ENCODE measurements at regions not wholly inside any gene's neighbourhood (a gene's known extent, or its start where the extent isn't known, plus 50 kb on each side); places are given as distances from the start of the nearest gene placed in this dataset.

DNA sequence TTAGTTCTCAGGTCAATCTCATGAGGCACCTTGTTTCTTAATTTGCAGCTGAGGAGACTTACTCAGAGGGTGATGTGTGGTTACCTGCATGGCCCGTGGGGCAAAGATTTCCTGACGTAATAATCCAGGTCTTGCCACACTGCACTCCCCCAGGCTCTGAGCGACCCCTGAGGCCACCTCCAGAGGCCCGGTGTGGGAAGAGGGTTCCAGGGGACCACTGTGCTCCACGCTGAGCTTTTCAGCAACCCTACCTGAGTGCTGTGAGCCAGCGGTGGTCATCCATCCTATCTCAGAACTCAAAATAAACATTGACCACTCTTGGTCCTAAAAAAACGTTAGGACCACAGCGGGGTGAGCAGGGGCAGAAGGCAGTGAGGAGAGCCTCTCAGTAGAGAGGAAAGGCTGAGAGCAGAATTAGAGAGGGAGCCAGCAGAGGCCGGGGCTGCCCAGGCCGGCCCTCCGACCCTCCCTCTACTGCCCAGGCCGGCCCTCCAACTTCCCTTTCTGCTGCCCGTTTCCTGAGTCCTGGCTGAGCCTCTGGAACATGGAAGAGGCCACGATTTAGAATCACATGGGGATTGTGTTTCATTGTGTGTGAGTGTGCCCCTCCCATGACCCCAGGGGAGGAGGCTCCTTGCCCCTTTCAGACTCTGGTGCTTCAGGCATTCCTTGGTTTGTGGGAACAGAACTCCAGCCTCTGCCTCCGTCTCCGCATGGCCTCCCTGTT, 188.2 kb upstream of the DIO3 start:
- ATAC-seq = no peak
- no peaks in the 10 kb centered on the region for H3K9me3 ChIP-seq (ENCODE audit: control insufficient read depth, low read length)
- H3K4me1 ChIP-seq (ENCODE audit: control insufficient read depth, insufficient read depth, low read length) = no peaks in the 10 kb centered on the region
- H3K27ac ChIP-seq (ENCODE audit: low read length) = no peak overlapping the region
- 68% methylated on average over 16 of the region's 16 CpGs for WGBS
- no peak overlapping the region for H3K4me3 ChIP-seq (ENCODE audit: low read length)
- DNase-seq = no peak
- intact Hi-C loops (cut with DNase I) = no loop called here
- no peaks in the 10 kb centered on the region for H3K27me3 ChIP-seq (ENCODE audit: control insufficient read depth, insufficient read depth)

GRCh38 chr14:101373690-101374295, 187.5 kb upstream of the DIO3 start:
- H3K9me3 ChIP-seq (ENCODE audit: control insufficient read depth, low read length) = no peaks in the 10 kb centered on the region
- WGBS = 89% methylated on average over 22 of the region's 22 CpGs
- intact Hi-C loops (cut with DNase I) = no loop called here
- no peak overlapping the region for H3K27ac ChIP-seq (ENCODE audit: low read length)
- ATAC-seq (no peak), DNase-seq (no peak)
- no peak overlapping the region for H3K4me3 ChIP-seq (ENCODE audit: low read length)
- H3K4me1 ChIP-seq (ENCODE audit: control insufficient read depth, insufficient read depth, low read length) = no peaks in the 10 kb centered on the region
- no peaks in the 10 kb centered on the region for H3K27me3 ChIP-seq (ENCODE audit: control insufficient read depth, insufficient read depth)

DNA sequence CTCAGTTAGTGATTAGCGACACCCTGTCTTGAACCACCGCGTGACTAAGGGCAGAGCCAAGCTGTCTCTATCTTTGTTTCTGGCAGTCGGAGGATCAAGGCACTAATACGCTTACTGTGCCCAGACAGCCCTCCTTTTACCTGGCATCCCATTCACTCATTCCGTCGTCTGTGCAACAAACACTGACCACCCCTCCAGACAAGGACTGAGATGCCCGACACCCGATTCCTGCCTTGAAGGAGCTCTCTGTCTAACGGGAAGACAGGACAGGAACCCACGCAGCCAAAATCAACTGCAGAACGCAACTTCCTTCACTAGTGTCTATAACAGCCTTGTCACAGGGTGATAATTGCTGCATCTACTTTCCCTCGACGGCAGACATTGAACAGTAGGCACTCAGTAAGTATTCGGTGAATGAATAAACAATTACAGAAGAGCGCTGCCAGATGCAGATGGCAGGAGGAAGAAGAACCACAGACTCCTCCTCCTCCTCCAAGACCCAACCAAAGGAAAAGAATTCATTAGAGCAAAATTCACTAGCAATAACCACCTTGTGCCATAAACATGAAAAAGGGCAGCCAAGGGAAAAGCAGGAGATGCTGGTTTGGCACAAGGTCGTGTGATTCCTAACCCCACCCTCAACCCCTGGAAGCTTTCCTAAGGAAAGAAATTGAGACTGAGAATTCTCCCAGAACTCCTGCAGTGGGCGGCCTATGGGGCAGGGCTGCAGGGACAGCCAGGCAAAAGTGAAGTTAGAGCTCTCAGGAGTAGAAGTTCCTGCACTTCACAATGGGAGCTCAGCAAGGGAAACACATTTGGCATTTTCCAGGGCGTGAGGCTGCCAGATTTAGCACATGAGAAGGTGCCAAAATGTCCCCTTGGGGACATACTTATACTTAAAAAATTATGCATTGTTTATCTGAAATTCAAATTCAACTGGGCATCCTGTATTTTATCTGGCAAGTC, 186.6 kb upstream of the DIO3 start:
- WGBS = 69% methylated on average over 19 of the region's 19 CpGs
- intact Hi-C loops (cut with DNase I) = no loop called here

DNA sequence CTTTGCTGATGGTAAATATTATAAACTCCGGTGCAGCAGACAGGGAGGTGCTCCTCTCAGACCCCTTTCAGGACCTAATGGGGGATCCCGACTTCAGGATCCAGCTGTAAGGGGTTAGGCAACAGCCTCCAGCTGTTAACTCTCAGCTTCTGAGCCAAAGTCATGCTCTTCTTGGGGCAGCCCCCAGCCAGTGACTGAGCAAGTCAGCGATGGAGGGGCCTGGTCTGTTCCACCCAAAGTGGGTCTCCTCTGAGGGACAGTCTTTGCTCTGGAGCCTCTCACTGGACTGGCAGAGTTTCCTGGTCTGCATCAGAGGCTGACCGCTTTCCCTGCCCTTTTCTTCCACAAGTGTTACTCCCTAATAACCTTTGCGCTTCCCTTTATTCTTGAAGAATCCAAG, 184.2 kb upstream of the DIO3 start:
- ATAC-seq (no peak), DNase-seq (no peak)
- Histone ChIP-seq H3K27me3 (ENCODE audit: control insufficient read depth, insufficient read depth) (no peaks in the 10 kb centered on the region), H3K9me3 (ENCODE audit: control insufficient read depth, low read length) (no peaks in the 10 kb centered on the region), H3K27ac (ENCODE audit: low read length) (no peak overlapping the region), H3K4me1 (ENCODE audit: control insufficient read depth, insufficient read depth, low read length) (no peaks in the 10 kb centered on the region), H3K4me3 (ENCODE audit: low read length) (no peak overlapping the region)
- 77% methylated on average over 5 of the region's 5 CpGs for WGBS
- intact Hi-C loops (cut with DNase I) = no loop called here

More for the DNA sequence above, 186.6 kb upstream of the DIO3 start:
- DNase-seq (no peak), ATAC-seq (no peak)
- Histone ChIP-seq H3K4me1 (ENCODE audit: control insufficient read depth, insufficient read depth, low read length) (no peaks in the 10 kb centered on the region), H3K4me3 (ENCODE audit: low read length) (no peak overlapping the region), H3K27me3 (ENCODE audit: control insufficient read depth, insufficient read depth) (no peaks in the 10 kb centered on the region), H3K9me3 (ENCODE audit: control insufficient read depth, low read length) (no peaks in the 10 kb centered on the region), H3K27ac (ENCODE audit: low read length) (no peak overlapping the region)

DNA sequence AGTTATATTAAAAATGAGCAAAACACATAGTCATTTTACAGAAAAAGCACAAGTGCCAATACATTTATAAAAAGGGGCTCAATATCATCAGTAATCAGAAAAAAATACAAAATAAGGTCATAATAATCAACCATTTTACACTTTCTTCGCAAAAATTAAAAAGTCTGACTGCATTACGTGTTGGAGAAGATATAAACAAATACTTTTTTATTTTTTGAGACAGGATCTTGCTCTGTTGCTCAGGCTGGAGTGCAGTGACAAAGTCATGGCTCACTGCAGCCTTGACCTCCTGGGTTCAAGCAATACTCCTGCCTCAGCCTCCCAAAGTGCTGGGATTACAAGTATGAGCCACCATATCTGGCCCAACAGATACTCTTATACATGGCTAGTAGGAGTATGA, 181.5 kb upstream of the DIO3 start:
- no peaks in the 10 kb centered on the region for H3K4me1 ChIP-seq (ENCODE audit: control insufficient read depth, insufficient read depth, low read length)
- no peak overlapping the region for H3K4me3 ChIP-seq (ENCODE audit: low read length)
- no peak overlapping the region for H3K27ac ChIP-seq (ENCODE audit: low read length)
- intact Hi-C loops (cut with DNase I) = no loop called here
- H3K27me3 ChIP-seq (ENCODE audit: control insufficient read depth, insufficient read depth) = no peaks in the 10 kb centered on the region
- DNase-seq (no peak), ATAC-seq (no peak)
- 84% methylated on average over 2 of the region's 2 CpGs for WGBS
- no peaks in the 10 kb centered on the region for H3K9me3 ChIP-seq (ENCODE audit: control insufficient read depth, low read length)

GRCh38 chr14:101380512-101380911, 180.8 kb upstream of the DIO3 start:
- intact Hi-C loops (cut with DNase I) = no loop called here
- no peak for DNase-seq
- Histone ChIP-seq H3K9me3 (ENCODE audit: control insufficient read depth, low read length) (no peaks in the 10 kb centered on the region), H3K27me3 (ENCODE audit: control insufficient read depth, insufficient read depth) (no peaks in the 10 kb centered on the region), H3K4me1 (ENCODE audit: control insufficient read depth, insufficient read depth, low read length) (no peaks in the 10 kb centered on the region), H3K4me3 (ENCODE audit: low read length) (no peak overlapping the region), H3K27ac (ENCODE audit: low read length) (no peak overlapping the region)
- no peak for ATAC-seq
- WGBS = 83% methylated on average over 3 of the region's 3 CpGs

GRCh38 chr14:101380940-101381339, 180.4 kb upstream of the DIO3 start:
- H3K4me1 ChIP-seq (ENCODE audit: control insufficient read depth, insufficient read depth, low read length) = no peaks in the 10 kb centered on the region
- H3K27me3 ChIP-seq (ENCODE audit: control insufficient read depth, insufficient read depth) = no peaks in the 10 kb centered on the region
- no peak for ATAC-seq
- no peak for DNase-seq
- H3K27ac ChIP-seq (ENCODE audit: low read length) = no peak overlapping the region
- no peak overlapping the region for H3K4me3 ChIP-seq (ENCODE audit: low read length)
- intact Hi-C loops (cut with DNase I) = no loop called here
- no peaks in the 10 kb centered on the region for H3K9me3 ChIP-seq (ENCODE audit: control insufficient read depth, low read length)

GRCh38 chr14:101383737-101384338, 177.5 kb upstream of the DIO3 start:
- H3K4me1 ChIP-seq (ENCODE audit: control insufficient read depth, insufficient read depth, low read length) = no peaks in the 10 kb centered on the region
- H3K27me3 ChIP-seq (ENCODE audit: control insufficient read depth, insufficient read depth) = no peaks in the 10 kb centered on the region
- ATAC-seq (no peak), DNase-seq (no peak)
- 87% methylated on average over 2 of the region's 2 CpGs for WGBS
- H3K9me3 ChIP-seq (ENCODE audit: control insufficient read depth, low read length) = no peaks in the 10 kb centered on the region
- intact Hi-C loops (cut with DNase I) = no loop called here
- H3K27ac ChIP-seq (ENCODE audit: low read length) = no peak overlapping the region
- no peak overlapping the region for H3K4me3 ChIP-seq (ENCODE audit: low read length)

- intact Hi-C loops (cut with DNase I) = no loop called here
- ATAC-seq (no peak), DNase-seq (no peak)
- H3K27ac ChIP-seq (ENCODE audit: low read length) = no peak overlapping the region
- H3K4me3 ChIP-seq (ENCODE audit: low read length) = no peak overlapping the region
- no peaks in the 10 kb centered on the region for H3K9me3 ChIP-seq (ENCODE audit: control insufficient read depth, low read length)
- WGBS = 91% methylated on average over 9 of the region's 9 CpGs
- no peaks in the 10 kb centered on the region for H3K27me3 ChIP-seq (ENCODE audit: control insufficient read depth, insufficient read depth)
- H3K4me1 ChIP-seq (ENCODE audit: control insufficient read depth, insufficient read depth, low read length) = no peaks in the 10 kb centered on the region
Observed at GRCh38 chr14:101394374-101394773, 166.9 kb upstream of the DIO3 start.

DNA sequence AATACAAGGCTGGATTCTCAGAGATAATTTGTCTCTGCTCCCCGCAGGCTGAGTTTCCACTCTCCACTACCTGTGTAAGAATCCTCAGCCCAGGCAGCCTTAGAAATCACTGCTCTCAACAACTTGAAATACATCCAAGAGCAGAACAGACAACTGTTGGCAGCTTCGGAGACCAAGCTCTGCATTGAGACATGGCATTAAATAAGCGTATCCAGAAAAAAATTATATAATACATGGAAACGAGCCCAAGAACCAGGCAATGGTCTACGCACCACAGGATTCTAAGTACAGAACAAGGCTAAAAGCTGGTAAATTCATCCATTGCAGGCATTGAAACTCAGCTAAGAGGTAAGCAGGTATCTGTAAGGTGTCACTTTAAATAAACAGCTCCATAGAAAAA, 165.5 kb upstream of the DIO3 start:
- 92% methylated on average over 5 of the region's 5 CpGs for WGBS
- DNase-seq (no peak), ATAC-seq (no peak)
- H3K4me1 ChIP-seq (ENCODE audit: control insufficient read depth, insufficient read depth, low read length) = no peaks in the 10 kb centered on the region
- H3K27me3 ChIP-seq (ENCODE audit: control insufficient read depth, insufficient read depth) = no peaks in the 10 kb centered on the region
- no peaks in the 10 kb centered on the region for H3K9me3 ChIP-seq (ENCODE audit: control insufficient read depth, low read length)
- intact Hi-C loops (cut with DNase I) = no loop called here
- H3K4me3 ChIP-seq (ENCODE audit: low read length) = no peak overlapping the region
- no peak overlapping the region for H3K27ac ChIP-seq (ENCODE audit: low read length)

DNA sequence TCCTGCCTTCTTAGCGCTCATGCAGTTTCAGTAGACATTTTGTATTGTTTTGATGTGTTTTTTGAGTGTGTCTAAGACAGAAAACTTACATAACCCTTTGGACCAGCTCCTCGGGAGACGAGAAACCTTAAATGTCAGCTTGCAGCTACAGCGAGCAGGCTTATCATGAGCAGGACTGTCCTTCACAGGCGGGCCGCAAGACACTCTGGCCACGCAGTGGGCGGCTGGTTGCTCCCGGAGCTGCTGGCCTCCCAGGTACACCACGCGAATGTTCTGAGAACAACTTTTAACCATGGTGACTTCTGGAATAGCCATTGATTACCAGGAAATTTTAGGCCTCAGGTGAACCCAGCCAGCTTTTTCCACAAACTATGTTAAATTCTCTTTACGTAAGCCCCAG, 164.1 kb upstream of the DIO3 start:
- no peaks in the 10 kb centered on the region for H3K9me3 ChIP-seq (ENCODE audit: control insufficient read depth, low read length)
- ATAC-seq (no peak), DNase-seq (no peak)
- no peaks in the 10 kb centered on the region for H3K27me3 ChIP-seq (ENCODE audit: control insufficient read depth, insufficient read depth)
- no peaks in the 10 kb centered on the region for H3K4me1 ChIP-seq (ENCODE audit: control insufficient read depth, insufficient read depth, low read length)
- no peak overlapping the region for H3K27ac ChIP-seq (ENCODE audit: low read length)
- 83% methylated on average over 12 of the region's 12 CpGs for WGBS
- H3K4me3 ChIP-seq (ENCODE audit: low read length) = no peak overlapping the region
- intact Hi-C loops (cut with DNase I) = no loop called here
